ENCODE measurements at regions not wholly inside any gene's neighbourhood (a gene's known extent, or its start where the extent isn't known, plus 50 kb on each side); places are given as distances from the start of the nearest gene placed in this dataset.

DNA sequence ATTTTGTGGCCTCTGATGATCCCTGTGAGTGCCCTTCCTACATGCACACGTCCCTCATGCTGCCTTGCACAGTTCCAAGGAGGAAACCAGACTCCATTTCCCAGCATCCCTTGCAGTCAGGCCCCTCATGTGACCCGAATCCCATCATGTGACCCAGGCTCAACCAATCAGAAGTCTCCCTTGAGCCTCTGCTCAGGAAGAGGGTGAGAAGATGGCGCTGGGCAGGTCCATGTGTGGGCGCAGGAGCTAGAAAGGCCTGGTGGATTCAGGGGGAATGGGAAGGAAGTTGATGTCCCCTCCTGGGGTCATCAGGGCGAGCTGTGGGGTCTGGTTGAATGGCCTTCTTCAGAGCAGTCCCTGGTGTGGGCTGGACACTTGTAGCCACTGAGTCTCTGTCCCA, 240.5 kb downstream of the ADGRD1 start:
- TF ChIP-seq, protein P1, sequence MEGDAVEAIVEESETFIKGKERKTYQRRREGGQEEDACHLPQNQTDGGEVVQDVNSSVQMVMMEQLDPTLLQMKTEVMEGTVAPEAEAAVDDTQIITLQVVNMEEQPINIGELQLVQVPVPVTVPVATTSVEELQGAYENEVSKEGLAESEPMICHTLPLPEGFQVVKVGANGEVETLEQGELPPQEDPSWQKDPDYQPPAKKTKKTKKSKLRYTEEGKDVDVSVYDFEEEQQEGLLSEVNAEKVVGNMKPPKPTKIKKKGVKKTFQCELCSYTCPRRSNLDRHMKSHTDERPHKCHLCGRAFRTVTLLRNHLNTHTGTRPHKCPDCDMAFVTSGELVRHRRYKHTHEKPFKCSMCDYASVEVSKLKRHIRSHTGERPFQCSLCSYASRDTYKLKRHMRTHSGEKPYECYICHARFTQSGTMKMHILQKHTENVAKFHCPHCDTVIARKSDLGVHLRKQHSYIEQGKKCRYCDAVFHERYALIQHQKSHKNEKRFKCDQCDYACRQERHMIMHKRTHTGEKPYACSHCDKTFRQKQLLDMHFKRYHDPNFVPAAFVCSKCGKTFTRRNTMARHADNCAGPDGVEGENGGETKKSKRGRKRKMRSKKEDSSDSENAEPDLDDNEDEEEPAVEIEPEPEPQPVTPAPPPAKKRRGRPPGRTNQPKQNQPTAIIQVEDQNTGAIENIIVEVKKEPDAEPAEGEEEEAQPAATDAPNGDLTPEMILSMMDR (optimal IDR thresholded peaks at IDR 0.05 in 1 of 3, IDR thresholded peaks at IDR 0.05 in 1 of 3, conservative IDR thresholded peaks at IDR 0.05 in 1 of 3; ENCODE audit: extremely low read depth in 1 of 3, insufficient read depth in 2 of 3, low read length in 3 of 3), result no peak
- no peak for TF ChIP-seq EZH2 (IDR thresholded peaks at IDR 0.05; ENCODE audit: low read length)

Measured in keratinocyte (primary cell).